ENCODE measurements at regions not wholly inside any gene's neighbourhood (a gene's known extent, or its start where the extent isn't known, plus 50 kb on each side); places are given as distances from the start of the nearest gene placed in this dataset.

GRCh38 chr12:4082809-4083403, 190.7 kb upstream of the CCND2 start:
- no peaks in the 10 kb centered on the region for H3K4me1 ChIP-seq (ENCODE audit: insufficient read depth, low read length)
- intact Hi-C loops (cut with micrococcal nuclease; ENCODE audit: unreplicated experiment) (no loop called here), in situ Hi-C loops (cut with HindIII; ENCODE audit: extremely low pct_ligation_motif_present, low pct_unique_long_range_greater_than_20kb) (no loop called here)
- no peak overlapping the region for H3K4me3 ChIP-seq (replicated peaks in 1 of 3; ENCODE audit: insufficient read depth in 1 of 3, low read depth in 2 of 3, low read length in 3 of 3)
- ChIA-PET POLR2A (no interaction called here), CTCF (ENCODE audit: low intra/inter-chr PET ratio, low total read pairs) (no interaction called here)
- ATAC-seq (no peak), DNase-seq (ENCODE audit: low spot score) (no peak), FAIRE-seq (no peak)
- TF ChIP-seq, protein P1, sequence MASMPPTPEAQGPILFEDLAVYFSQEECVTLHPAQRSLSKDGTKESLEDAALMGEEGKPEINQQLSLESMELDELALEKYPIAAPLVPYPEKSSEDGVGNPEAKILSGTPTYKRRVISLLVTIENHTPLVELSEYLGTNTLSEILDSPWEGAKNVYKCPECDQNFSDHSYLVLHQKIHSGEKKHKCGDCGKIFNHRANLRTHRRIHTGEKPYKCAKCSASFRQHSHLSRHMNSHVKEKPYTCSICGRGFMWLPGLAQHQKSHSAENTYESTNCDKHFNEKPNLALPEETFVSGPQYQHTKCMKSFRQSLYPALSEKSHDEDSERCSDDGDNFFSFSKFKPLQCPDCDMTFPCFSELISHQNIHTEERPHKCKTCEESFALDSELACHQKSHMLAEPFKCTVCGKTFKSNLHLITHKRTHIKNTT (CRISPR knock-in tag; IDR thresholded peaks at IDR 0.05), result no peak
- TF ChIP-seq NPAS2 (CRISPR knock-in tag; IDR thresholded peaks at IDR 0.05; ENCODE audit: borderline replicate concordance), result no peak
- TF ChIP-seq, protein P2, sequence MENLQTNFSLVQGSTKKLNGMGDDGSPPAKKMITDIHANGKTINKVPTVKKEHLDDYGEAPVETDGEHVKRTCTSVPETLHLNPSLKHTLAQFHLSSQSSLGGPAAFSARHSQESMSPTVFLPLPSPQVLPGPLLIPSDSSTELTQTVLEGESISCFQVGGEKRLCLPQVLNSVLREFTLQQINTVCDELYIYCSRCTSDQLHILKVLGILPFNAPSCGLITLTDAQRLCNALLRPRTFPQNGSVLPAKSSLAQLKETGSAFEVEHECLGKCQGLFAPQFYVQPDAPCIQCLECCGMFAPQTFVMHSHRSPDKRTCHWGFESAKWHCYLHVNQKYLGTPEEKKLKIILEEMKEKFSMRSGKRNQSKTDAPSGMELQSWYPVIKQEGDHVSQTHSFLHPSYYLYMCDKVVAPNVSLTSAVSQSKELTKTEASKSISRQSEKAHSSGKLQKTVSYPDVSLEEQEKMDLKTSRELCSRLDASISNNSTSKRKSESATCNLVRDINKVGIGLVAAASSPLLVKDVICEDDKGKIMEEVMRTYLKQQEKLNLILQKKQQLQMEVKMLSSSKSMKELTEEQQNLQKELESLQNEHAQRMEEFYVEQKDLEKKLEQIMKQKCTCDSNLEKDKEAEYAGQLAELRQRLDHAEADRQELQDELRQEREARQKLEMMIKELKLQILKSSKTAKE (CRISPR knock-in tag; IDR thresholded peaks at IDR 0.05; ENCODE audit: borderline replicate concordance), result no peak
- TF ChIP-seq ATM (IDR thresholded peaks at IDR 0.05; ENCODE audit: borderline replicate concordance), result no peak
- TF ChIP-seq, protein P3, sequence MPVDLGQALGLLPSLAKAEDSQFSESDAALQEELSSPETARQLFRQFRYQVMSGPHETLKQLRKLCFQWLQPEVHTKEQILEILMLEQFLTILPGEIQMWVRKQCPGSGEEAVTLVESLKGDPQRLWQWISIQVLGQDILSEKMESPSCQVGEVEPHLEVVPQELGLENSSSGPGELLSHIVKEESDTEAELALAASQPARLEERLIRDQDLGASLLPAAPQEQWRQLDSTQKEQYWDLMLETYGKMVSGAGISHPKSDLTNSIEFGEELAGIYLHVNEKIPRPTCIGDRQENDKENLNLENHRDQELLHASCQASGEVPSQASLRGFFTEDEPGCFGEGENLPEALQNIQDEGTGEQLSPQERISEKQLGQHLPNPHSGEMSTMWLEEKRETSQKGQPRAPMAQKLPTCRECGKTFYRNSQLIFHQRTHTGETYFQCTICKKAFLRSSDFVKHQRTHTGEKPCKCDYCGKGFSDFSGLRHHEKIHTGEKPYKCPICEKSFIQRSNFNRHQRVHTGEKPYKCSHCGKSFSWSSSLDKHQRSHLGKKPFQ (CRISPR knock-in tag; IDR thresholded peaks at IDR 0.05; ENCODE audit: insufficient replicate concordance), result no peak
- 57% methylated on average over 12 of the region's 13 CpGs for WGBS (ENCODE audit: low lambda C conversion rate)
- no peak overlapping the region for H3K4me2 ChIP-seq (ENCODE audit: low read depth, low read length)
- H3K27ac ChIP-seq (ENCODE audit: extremely low read length, insufficient read depth, low read length), result no peak overlapping the region
- no peak overlapping the region for H3K9ac ChIP-seq (ENCODE audit: insufficient read depth, low read depth, low read length)
- no peaks in the 10 kb centered on the region for H3K79me2 ChIP-seq (ENCODE audit: insufficient read depth, low read length)
- no TSS peak for BruUV-seq (replicated peaks)
- no peaks in the 10 kb centered on the region for H4K20me1 ChIP-seq (ENCODE audit: insufficient read depth, low read length)
- H3K36me3 ChIP-seq (replicated peaks in 1 of 2; ENCODE audit: control insufficient read depth in 1 of 2, insufficient read depth in 2 of 2, low read length in 2 of 2), result no peaks in the 10 kb centered on the region
- no peaks in the 10 kb centered on the region; a peak in 2 of 5 replicates for H3K27me3 ChIP-seq (ENCODE audit: control insufficient read depth in 1 of 2, insufficient read depth in 2 of 2, low read length in 2 of 2)
- H2AFZ ChIP-seq (ENCODE audit: low read length), result no peak overlapping the region
- no peaks in the 10 kb centered on the region for H3K9me3 ChIP-seq (ENCODE audit: low read length)
